Hepatocyte (in vitro differentiated cells): ENCODE measurements at regions not wholly inside any gene's neighbourhood (a gene's known extent, or its start where the extent isn't known, plus 50 kb on each side); places are given as distances from the start of the nearest gene placed in this dataset.

Experiments used
- DNase-seq: peaks from one replicate; pipeline ENCODE4 v3.0.0-alpha.2; 2016; ENCODE audit warnings: low spot score
- H2AFZ ChIP-seq: fragments of 200-600 bp; sonication (generic); 2 replicates; pipeline ENCODE4 v1.6.0; 2016; ENCODE audit warnings: antibody characterized with exemption, mild to moderate bottlenecking
- H3K27ac ChIP-seq: fragments of 200-600 bp; sonication (generic); 2 replicates; pipeline ENCODE4 v1.5.1; 2016; ENCODE audit warnings: mild to moderate bottlenecking
- H3K27me3 ChIP-seq: fragments of 200-600 bp; sonication (generic); 2 replicates; pipeline ENCODE4 v1.6.1; 2016
- H3K36me3 ChIP-seq: fragments of 200-600 bp; sonication (generic); replicated peaks from 2 replicates; pipeline ENCODE4 v1.5.1; 2016; ENCODE audit warnings: low read depth; ENCODE audit not compliant: insufficient read depth
- H3K4me1 ChIP-seq: fragments of 200-600 bp; sonication (generic); 2 replicates; pipeline ENCODE4 v1.5.1; 2016; ENCODE audit warnings: mild to moderate bottlenecking, moderate library complexity; ENCODE audit not compliant: insufficient read depth
- H3K4me2 ChIP-seq: fragments of 200-600 bp; sonication (generic); 2 replicates; pipeline ENCODE4 v1.6.0; 2016
- H3K4me3 ChIP-seq: fragments of 200-600 bp; sonication (generic); 2 replicates; pipeline ENCODE4 v1.5.1; 2016; ENCODE audit warnings: mild to moderate bottlenecking
- H3K79me2 ChIP-seq: fragments of 200-600 bp; sonication (generic); 2 replicates; pipeline ENCODE4 v1.6.0; 2017; ENCODE audit warnings: mild to moderate bottlenecking
- H3K9me2 ChIP-seq: fragments of 200-600 bp; sonication (generic); replicated peaks from 2 replicates; pipeline ENCODE4 v1.6.0; 2017; ENCODE audit warnings: mild to moderate bottlenecking; ENCODE audit not compliant: insufficient read depth
- H3K9me3 ChIP-seq: fragments of 200-600 bp; sonication (generic); 2 replicates; pipeline ENCODE4 v1.5.1; 2016; ENCODE audit warnings: low read depth, mild to moderate bottlenecking
- H4K20me1 ChIP-seq: fragments of 200-600 bp; sonication (generic); 2 replicates; pipeline ENCODE4 v1.6.0; 2016; ENCODE audit warnings: mild to moderate bottlenecking; ENCODE audit not compliant: insufficient read depth, poor library complexity, severe bottlenecking
- CTCF ChIP-seq: fragments of 200-600 bp; sonication (generic); IDR thresholded peaks from 2 replicates; pipeline ENCODE4 v1.5.1; 2016; ENCODE audit warnings: antibody characterized with exemption, mild to moderate bottlenecking; ENCODE audit not compliant: poor library complexity
- EZH2 ChIP-seq: fragments of 200-600 bp; sonication (generic); IDR thresholded peaks from 2 replicates; pipeline ENCODE4 v1.6.1; 2016; ENCODE audit warnings: antibody characterized with exemption, mild to moderate bottlenecking, borderline replicate concordance
- EZH2phosphoT487 ChIP-seq: fragments of 200-600 bp; sonication (generic); IDR thresholded peaks from one replicate; pipeline ENCODE4 v1.6.1; 2018; ENCODE audit warnings: antibody characterized with exemption, mild to moderate bottlenecking, low read depth, moderate library complexity; ENCODE audit not compliant: unreplicated experiment, severe bottlenecking
- WGBS: methylation state at CpG from one replicate; pipeline ENCODE4 v1.1.6; 2016; ENCODE audit warnings: low lambda C conversion rate; ENCODE audit errors: missing lambda C conversion rate; 5-methylcytosine and 5-hydroxymethylcytosine counted together

- Histone ChIP-seq H3K4me3 (no peak overlapping the region), H3K27ac (no peak overlapping the region)
These were observed 162.8 kb upstream of the NFE2L3 start for GRCh38 chr7:25989140-25989705.

GRCh38 chr7:25994433-25994994, 157.5 kb upstream of the NFE2L3 start:
- no peaks in the 10 kb centered on the region for H3K9me3 ChIP-seq
- H3K79me2 ChIP-seq, result no peaks in the 10 kb centered on the region
- H2AFZ ChIP-seq, result no peak overlapping the region
- H3K27ac ChIP-seq, result peak overlapping the region; percentile 50
- DNase-seq, result no peak
- no peaks in the 10 kb centered on the region for H3K27me3 ChIP-seq
- no peaks in the 10 kb centered on the region for H4K20me1 ChIP-seq
- WGBS, result 70% methylated on average over 2 of the region's 2 CpGs
- H3K4me3 ChIP-seq, result no peak overlapping the region
- H3K4me2 ChIP-seq, result no peak overlapping the region
- TF ChIP-seq EZH2phosphoT487, result no peak
- no peak for TF ChIP-seq CTCF
- TF ChIP-seq EZH2, result no peak
- H3K4me1 ChIP-seq, result peaks cover 6% of the 10 kb centered on the region
- no peaks in the 10 kb centered on the region for H3K36me3 ChIP-seq
- H3K9me2 ChIP-seq, result no peaks in the 10 kb centered on the region

More at GRCh38 chr7:25989140-25989705, 162.8 kb upstream of the NFE2L3 start:
- Histone ChIP-seq H3K9me3 (no peaks in the 10 kb centered on the region), H2AFZ (peak overlapping the region; percentile 12), H3K79me2 (no peaks in the 10 kb centered on the region), H3K27me3 (no peaks in the 10 kb centered on the region), H4K20me1 (no peaks in the 10 kb centered on the region), H3K4me2 (peak overlapping the region; percentile 32), H3K36me3 (no peaks in the 10 kb centered on the region), H3K9me2 (no peaks in the 10 kb centered on the region), H3K4me1 (peaks cover 3% of the 10 kb centered on the region)
- WGBS, result 21% methylated on average over 6 of the region's 6 CpGs
- DNase-seq, result peak; percentile 33
- TF ChIP-seq CTCF (no peak), EZH2 (no peak), EZH2phosphoT487 (no peak)

- 51% methylated on average over 3 of the region's 3 CpGs for WGBS
These were observed 156.8 kb upstream of the NFE2L3 start for GRCh38 chr7:25995216-25995615.

More at GRCh38 chr7:25995216-25995615, 156.8 kb upstream of the NFE2L3 start:
- no peaks in the 10 kb centered on the region for H4K20me1 ChIP-seq
- TF ChIP-seq EZH2 (no peak), EZH2phosphoT487 (no peak), CTCF (no peak)
- H3K4me3 ChIP-seq, result no peak overlapping the region
- H3K4me1 ChIP-seq, result peaks cover 3% of the 10 kb centered on the region
- H3K9me3 ChIP-seq, result no peaks in the 10 kb centered on the region
- H3K27ac ChIP-seq, result peak overlapping the region; percentile 50
- H3K9me2 ChIP-seq, result no peaks in the 10 kb centered on the region
- H2AFZ ChIP-seq, result no peak overlapping the region
- no peak for DNase-seq
- no peaks in the 10 kb centered on the region for H3K36me3 ChIP-seq
- peak overlapping the region; percentile 31 for H3K4me2 ChIP-seq
- H3K27me3 ChIP-seq, result no peaks in the 10 kb centered on the region
- no peaks in the 10 kb centered on the region for H3K79me2 ChIP-seq
